H4 (cell line): ENCODE measurements at regions not wholly inside any gene's neighbourhood (a gene's known extent, or its start where the extent isn't known, plus 50 kb on each side); places are given as distances from the start of the nearest gene placed in this dataset.

Experiments
- DNase-seq: peaks from one replicate; pipeline ENCODE4 v3.0.0-alpha.2; 2015; ENCODE audit warnings: low spot score

GRCh38 chr1:228975238-228975907, 240.1 kb downstream of the RHOU start:
- no peak for DNase-seq

- no peak for DNase-seq
Observed at GRCh38 chr1:228976316-228976715, 241.0 kb downstream of the RHOU start.

GRCh38 chr1:228977307-228977706, 242.0 kb downstream of the RHOU start:
- no peak for DNase-seq

- no peak for DNase-seq
Observed at GRCh38 chr1:228977741-228978140, 242.5 kb downstream of the RHOU start.

- no peak for DNase-seq
Observed at GRCh38 chr1:228978484-228979324, 243.4 kb downstream of the RHOU start.

GRCh38 chr1:228979325-228979699, 244.0 kb downstream of the RHOU start:
- no peak for DNase-seq

- no peak for DNase-seq
Observed at GRCh38 chr1:228979774-228980173, 244.5 kb downstream of the RHOU start.

GRCh38 chr1:228980232-228980937, 245.1 kb downstream of the RHOU start:
- no peak for DNase-seq

GRCh38 chr1:228982637-228983036, 247.4 kb downstream of the RHOU start:
- DNase-seq: no peak

- DNase-seq: no peak
Observed at GRCh38 chr1:228983231-228983660, 248.0 kb downstream of the RHOU start.

GRCh38 chr1:228983661-228984060, 248.4 kb downstream of the RHOU start:
- no peak for DNase-seq

GRCh38 chr1:228984107-228984506, 248.8 kb downstream of the RHOU start:
- no peak for DNase-seq

- DNase-seq: no peak
Observed at GRCh38 chr1:228984646-228985631, 249.7 kb downstream of the RHOU start.

GRCh38 chr1:228985661-228986060, 250.4 kb downstream of the RHOU start:
- DNase-seq: no peak

GRCh38 chr1:228986093-228986904, 251.0 kb downstream of the RHOU start:
- DNase-seq: no peak

GRCh38 chr1:228987286-228987685, 252.0 kb downstream of the RHOU start:
- no peak for DNase-seq

- no peak for DNase-seq
Observed at GRCh38 chr1:228987736-228988506, 252.6 kb downstream of the RHOU start.

- DNase-seq: no peak
Observed at GRCh38 chr1:228988664-228989063, 253.4 kb downstream of the RHOU start.

GRCh38 chr1:228989176-228989575, 253.9 kb downstream of the RHOU start:
- no peak for DNase-seq

- no peak for DNase-seq
Observed at GRCh38 chr1:228989676-228989991, 254.4 kb downstream of the RHOU start.
